Activated T-cell treated with anti-CD3 and anti-CD28 coated beads for 48 hours (primary cell): ENCODE measurements at regions not wholly inside any gene's neighbourhood (a gene's known extent, or its start where the extent isn't known, plus 50 kb on each side); places are given as distances from the start of the nearest gene placed in this dataset.

Experiments used
- DNase-seq: peaks from one replicate; pipeline ENCODE4 v3.0.0-alpha.2; 2020; ENCODE audit warnings: low read depth

DNA sequence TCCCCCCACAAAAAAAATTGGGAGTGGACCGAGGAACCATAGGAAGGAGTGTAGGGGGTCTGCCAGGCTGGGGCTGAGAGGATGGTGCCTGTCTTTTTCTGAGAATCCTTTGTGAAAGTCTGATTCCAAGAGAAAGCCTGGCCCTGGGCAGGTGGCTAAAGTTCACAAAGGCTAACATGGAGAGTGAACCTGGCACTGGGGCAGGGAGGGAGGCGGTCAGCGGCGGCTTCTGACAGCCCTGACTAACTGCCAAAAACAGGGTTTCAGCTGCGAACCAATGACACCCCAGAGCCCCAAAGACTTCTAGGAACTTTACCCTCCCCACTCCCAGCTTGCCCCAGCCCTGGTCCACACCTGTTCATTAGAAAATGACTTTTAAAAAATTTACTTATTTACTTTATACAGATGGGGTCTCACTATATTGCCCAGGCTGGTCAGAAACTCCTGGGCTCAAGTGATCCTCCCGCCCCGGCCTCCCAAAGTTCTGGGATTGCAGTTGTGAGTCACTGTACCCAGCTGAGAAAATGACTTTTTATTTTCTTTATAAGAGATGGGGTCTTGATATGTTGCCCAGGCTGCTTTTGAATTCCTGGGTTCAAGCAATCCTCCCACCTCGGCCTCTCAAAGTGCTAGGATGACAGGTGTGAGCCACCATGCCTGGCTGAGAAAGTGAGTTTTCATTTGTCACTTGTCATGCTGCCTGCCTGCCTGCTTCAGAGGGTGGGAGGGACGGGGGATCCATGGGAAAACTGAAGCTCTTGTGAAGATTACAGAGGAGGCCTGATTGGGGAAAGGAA is 61.0 kb upstream of the DUSP5 start:
- DNase-seq, result no peak

DNA sequence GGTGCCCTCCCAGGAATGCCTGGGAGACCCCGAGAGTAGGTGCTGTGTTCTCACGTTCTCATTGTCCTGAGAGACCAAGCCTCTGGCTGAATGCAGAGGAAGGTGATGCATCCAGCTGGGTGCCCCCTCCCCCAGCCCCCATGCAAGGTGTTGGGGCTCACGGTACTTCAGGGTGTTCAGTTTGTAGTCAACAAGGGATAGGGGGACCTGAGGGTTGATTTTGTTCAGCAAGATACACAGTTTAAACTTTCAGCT is 60.4 kb upstream of the DUSP5 start:
- no peak for DNase-seq

DNA sequence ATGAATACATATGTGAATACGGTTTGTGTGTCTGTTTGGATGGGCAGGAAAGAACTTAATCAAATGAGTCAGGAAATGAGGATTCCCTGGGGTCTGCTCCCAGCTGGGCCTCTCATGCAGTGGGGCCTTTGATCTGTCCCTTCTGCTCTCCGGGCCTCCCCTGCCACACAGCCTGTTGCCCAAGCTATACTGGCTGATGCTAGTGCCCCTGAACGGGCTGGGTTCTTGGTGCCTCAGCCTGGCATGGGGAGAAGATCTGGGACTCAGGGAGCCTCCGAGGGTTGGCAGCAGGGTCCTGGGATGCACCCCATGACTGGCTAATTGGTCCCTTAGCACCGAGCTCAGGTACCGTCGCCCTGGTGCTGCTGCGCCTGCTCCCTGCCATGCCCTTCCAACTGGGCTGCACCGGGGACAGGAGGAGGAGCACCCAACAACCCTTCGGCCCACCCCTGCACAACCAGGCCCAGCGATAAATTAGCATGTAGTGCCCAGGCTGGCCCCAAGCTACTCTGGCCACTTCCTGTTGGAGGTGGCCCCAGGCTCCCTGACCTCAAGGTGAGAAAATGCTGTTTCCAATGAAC is 59.9 kb upstream of the DUSP5 start:
- DNase-seq, result no peak

DNA sequence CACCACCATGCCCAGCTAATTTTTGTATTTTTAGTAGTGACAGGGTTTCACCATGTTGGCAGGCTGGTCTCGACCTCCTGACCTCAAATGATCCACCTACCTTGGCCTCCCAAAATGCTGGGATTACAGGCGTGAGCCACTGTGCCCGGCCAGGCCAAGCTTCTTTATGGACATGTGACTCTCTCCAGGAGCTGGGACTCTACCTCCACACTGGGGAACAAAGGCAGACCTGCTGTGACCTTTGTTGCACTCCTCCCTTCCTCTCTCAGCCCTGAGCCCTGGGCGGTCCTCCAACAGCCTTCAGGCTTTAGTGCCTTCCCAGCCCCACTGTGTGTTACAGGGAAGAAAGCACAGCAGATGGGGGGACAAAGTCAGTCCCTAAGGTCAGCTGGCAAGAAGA is 55.0 kb upstream of the DUSP5 start:
- no peak for DNase-seq

DNA sequence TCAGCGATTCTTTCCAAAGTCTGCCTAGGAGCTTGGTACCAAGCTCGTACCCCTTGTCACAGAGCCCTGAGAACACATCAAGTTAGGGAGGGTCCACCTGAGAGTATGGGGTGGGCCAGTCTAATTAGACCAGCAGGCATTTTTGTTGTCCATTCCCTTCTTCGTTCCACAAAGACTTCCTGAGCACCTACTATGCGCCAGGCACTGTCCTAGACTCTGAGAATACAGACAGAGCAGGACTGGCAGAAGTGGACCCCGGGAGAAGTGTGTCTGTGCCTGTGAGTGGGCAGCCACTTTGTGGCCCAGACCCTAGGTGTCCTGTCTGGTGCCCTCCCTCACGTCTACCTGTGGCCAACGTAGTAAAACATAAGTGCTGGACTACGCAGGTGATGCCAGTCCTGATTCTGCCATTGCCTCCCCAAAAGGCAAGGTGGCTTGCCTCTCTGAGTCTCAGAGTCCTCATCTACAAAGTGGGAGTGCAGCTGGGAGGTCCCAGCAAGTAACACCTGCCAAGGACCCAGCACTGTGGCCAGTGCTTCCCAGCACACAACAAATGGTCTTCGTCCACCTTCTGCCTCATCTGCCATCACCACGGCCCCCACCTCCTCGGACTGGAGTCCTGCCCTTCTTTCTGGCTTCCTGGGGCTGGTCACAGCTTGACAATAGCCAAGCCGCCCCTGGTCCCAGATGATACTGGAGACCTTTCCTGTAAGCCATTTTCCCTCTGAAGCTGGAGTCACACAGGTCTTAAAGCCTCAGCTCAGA is 54.3 kb upstream of the DUSP5 start:
- no peak for DNase-seq

DNA sequence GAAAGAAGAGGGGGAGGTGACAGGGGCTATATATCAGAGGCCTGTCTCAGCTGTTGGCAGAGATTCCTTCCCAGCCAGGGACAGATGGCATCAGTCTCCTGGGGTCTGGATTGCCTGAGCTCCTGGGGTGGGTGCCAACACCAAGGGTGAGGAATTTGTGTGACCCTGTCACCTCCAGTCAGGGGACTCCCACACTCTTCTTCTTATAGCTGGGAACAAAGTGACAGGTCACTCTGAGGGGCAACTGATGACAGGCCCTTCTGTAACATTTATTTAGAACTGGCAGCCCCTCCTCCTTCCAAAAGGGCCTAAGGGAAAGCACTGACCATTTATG is 53.7 kb upstream of the DUSP5 start:
- no peak for DNase-seq

DNA sequence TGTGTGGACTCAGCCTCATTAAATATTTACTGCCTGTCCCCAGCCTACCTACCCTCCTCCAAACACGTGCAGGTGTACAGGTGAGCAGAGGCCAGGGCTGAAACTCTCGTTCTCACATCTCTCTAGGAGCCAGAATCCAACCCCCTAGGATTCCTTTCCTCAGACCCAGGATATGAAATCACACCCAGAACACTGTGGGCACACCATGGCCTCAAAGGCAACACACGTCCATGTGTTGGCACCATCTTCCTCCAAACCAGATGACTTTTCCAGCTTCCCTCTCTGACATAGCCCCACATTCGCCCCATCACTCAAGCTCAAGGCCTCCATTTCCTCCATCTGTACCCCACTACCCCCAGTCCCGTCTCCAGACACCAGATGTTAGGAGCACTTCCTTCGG is 51.8 kb upstream of the DUSP5 start:
- no peak for DNase-seq

DNA sequence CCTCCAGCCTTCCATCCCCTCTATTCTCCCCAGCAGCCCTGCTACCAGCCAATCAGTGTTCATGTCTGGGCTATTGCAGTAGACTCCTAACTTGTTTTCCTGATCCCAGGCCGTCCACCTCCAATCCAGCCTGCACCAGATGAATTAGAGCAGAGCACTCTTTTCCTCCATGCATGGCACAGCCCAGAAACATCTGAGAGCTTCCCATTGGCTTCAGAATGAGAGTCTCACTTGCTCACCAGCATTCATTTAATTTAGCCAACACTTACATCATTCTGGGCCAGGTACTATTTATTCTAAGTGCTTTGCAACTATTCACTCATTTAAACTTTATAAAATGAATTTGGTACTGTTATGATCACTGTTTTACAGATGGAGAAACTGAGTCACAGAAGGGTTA is 51.4 kb upstream of the DUSP5 start:
- DNase-seq, result no peak

DNA sequence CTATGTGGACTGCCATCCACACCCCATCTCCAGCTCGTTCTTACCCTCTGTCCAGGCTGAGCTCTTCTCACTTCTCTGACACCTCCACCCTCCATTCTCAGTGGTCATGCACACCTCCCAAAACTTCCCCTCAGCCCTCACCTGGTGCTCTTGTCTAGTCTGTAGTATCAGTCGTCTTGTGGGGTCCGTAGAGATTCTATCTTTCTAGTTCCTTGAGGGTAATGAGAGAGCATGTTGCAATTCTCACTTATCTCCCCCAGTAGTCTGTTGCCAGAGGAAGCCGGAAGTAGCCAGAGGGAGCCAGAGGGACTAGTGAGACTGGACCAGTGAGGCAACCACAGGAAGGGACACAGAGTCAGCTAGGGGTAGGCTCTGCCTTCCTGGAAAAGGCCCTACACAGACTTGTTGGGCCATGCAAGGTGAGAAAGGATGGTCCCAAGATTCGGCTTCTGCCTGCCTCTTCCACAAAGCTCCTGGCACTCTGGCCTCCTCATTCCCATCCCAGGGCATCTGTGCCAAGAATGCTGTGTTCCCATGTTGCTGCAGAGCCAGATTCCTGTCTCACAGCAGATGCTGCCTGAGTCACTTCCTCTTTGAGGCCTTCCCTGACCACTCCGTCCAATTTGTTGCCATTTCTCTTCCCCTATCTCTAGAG is 50.6 kb upstream of the DUSP5 start:
- no peak for DNase-seq

DNA sequence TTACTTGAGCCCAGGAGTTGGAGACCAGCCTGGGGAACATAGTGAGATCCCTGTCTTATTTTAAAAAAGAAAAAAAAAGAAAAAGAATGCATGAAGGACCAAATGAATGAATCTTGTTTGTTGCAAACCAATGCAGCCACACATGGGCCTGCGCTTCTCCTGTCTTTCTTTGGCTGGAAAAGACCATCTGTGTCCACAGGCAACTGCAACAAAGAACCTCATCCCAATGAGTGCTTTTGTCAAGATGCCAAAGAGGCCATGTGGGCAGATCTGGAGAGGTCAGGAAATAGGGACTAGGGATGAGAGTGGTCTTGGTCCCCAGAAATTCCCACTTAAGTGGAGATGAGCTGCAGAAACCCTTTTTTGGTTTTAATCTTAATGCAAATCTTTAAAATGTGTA is 49.8 kb upstream of the DUSP5 start:
- DNase-seq, result no peak
